Caco-2 (cell line): ENCODE measurements at regions not wholly inside any gene's neighbourhood (a gene's known extent, or its start where the extent isn't known, plus 50 kb on each side); places are given as distances from the start of the nearest gene placed in this dataset.

ENCODE experiments used
- BruUV-seq: library from RNA; stranded (reverse); fragments of 400-500 nt; replicated peaks from 2 replicates; lab custom pipeline; 2021; lab: Mats Ljungman, UMichigan
- CTCF ChIA-PET: fragments of 300-600 bp; sonication (Branson Sonifier 250); formaldehyde crosslinking; loops from one replicate; lab custom pipeline; 2022; ENCODE audit warnings: antibody characterized with exemption; lab: Charles Lee
- POLR2A ChIA-PET: fragments of 300-600 bp; sonication (Branson Sonifier 250); formaldehyde crosslinking; loops from one replicate; lab custom pipeline; 2022; ENCODE audit warnings: antibody characterized with exemption; lab: Charles Lee
- DNase-seq, 2 experiments: peaks; one replicate each; pipeline versions ENCODE4 v3.0.0 to v3.0.0-alpha.2; 2020 to 2022
- H3K27me3 ChIP-seq: replicated peaks from 2 replicates; pipeline ENCODE4 v1.6.0; 2011; ENCODE audit warnings: low read length; ENCODE audit not compliant: control insufficient read depth, insufficient read depth
- H3K36me3 ChIP-seq: 2 replicates; pipeline ENCODE4 v1.5.1; 2011; ENCODE audit warnings: low read length; ENCODE audit not compliant: control insufficient read depth, insufficient read depth
- H3K4me1 ChIP-seq: fragments of 250-450 bp; sonication (Bioruptor Pico); 2 replicates; pipeline ENCODE4 v1.5.1; 2020; ENCODE audit warnings: mild to moderate bottlenecking
- H3K4me3 ChIP-seq: 2 replicates; pipeline ENCODE4 v1.5.1; 2011; ENCODE audit warnings: low read depth, mild to moderate bottlenecking, control low read depth, low read length
- H3K9me3 ChIP-seq: fragments of 250-450 bp; sonication (Bioruptor Pico); 2 replicates; pipeline ENCODE4 v1.5.1; 2020; ENCODE audit warnings: mild to moderate bottlenecking, moderate library complexity
- H3K27ac Mint-ChIP-seq: one replicate; pipeline ENCODE4 v1.8.0; 2022; ENCODE audit warnings: mixed read lengths; ENCODE audit not compliant: unreplicated experiment
- H3K27me3 Mint-ChIP-seq: one replicate; pipeline ENCODE4 v1.8.0; 2022; ENCODE audit warnings: mixed read lengths; ENCODE audit not compliant: insufficient read depth, unreplicated experiment
- H3K36me3 Mint-ChIP-seq: one replicate; pipeline ENCODE4 v1.8.0; 2022; ENCODE audit warnings: mild to moderate bottlenecking, mixed read lengths; ENCODE audit not compliant: insufficient read depth, unreplicated experiment
- H3K4me1 Mint-ChIP-seq: one replicate; pipeline ENCODE4 v1.8.0; 2022; ENCODE audit warnings: low read depth, mixed read lengths; ENCODE audit not compliant: unreplicated experiment
- H3K4me3 Mint-ChIP-seq: one replicate; pipeline ENCODE4 v1.8.0; 2022; ENCODE audit warnings: mild to moderate bottlenecking, moderate library complexity, mixed read lengths; ENCODE audit not compliant: unreplicated experiment
- H3K9me3 Mint-ChIP-seq: one replicate; pipeline ENCODE4 v1.8.0; 2022; ENCODE audit warnings: mixed read lengths; ENCODE audit not compliant: unreplicated experiment
- intact Hi-C: fragments of 100-400 bp; cut with micrococcal nuclease; formaldehyde crosslinking; loops from one replicate; pipeline ENCODE4 v1.10.0; 2022; ENCODE audit not compliant: unreplicated experiment
- TF ChIP-seq, protein P1 (sequence below), 2 experiments: fragments of 200-600 bp in 1 of 2; IDR thresholded peaks; 1 replicate in 1 of 2; 2 replicates in 1 of 2; pipeline versions ENCODE4 v1.5.1 to v1.8.0; 2011 to 2022; ENCODE audit warnings: antibody characterized with exemption in 1 of 2, control low read depth in 1 of 2, inconsistent platforms in 1 of 2, low read depth in 1 of 2, low read length in 1 of 2, mild to moderate bottlenecking in 1 of 2, moderate library complexity in 1 of 2; ENCODE audit not compliant: insufficient read depth in 1 of 2, severe bottlenecking in 1 of 2, unreplicated experiment in 1 of 2

DNA sequence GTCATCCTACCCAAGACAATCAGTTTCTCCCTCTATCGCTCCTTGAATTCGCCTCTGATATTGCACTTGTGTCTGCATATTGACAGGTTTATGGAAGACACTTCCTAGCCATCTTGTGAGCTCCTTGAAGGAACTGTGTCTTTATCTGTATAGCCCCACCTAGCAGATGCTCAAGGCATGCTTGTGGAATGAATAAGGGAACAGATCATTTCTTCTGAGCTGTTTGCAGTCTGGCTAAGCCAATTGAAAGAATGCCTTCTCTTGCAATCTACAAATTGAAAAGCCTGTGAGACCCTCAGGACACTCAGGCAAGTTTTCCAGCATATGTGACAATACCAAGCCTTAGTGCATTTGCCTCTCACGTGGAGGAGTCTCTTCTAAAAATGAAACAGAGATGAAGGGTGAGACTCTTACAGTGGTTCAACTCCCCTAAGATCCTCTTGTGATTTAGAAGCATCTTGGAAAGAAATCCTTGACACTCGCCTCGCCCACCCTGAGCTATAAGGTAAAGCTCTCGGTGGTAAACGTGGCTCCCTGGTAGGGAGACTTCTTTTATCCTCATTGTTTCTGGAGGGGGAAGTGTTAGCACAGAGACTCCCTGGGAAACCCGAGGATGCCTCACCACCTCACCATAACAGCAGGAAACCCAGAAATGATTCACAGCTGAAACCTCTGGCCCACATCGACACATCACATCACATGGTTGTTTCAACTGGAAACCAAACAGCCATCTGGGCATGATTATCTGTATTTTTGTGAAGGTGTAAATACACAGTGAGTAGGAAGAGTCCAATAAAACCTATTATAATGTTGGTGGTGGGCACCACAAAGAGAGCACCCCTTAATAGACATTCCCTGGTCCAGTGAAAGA lies 112.3 kb upstream of the BCL2L14 start:
- H3K36me3 Mint-ChIP-seq = no peaks in the 10 kb centered on the region
- H3K4me3 Mint-ChIP-seq = no peak overlapping the region
- TF ChIP-seq, protein P1, sequence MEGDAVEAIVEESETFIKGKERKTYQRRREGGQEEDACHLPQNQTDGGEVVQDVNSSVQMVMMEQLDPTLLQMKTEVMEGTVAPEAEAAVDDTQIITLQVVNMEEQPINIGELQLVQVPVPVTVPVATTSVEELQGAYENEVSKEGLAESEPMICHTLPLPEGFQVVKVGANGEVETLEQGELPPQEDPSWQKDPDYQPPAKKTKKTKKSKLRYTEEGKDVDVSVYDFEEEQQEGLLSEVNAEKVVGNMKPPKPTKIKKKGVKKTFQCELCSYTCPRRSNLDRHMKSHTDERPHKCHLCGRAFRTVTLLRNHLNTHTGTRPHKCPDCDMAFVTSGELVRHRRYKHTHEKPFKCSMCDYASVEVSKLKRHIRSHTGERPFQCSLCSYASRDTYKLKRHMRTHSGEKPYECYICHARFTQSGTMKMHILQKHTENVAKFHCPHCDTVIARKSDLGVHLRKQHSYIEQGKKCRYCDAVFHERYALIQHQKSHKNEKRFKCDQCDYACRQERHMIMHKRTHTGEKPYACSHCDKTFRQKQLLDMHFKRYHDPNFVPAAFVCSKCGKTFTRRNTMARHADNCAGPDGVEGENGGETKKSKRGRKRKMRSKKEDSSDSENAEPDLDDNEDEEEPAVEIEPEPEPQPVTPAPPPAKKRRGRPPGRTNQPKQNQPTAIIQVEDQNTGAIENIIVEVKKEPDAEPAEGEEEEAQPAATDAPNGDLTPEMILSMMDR (IDR thresholded peaks at IDR 0.05; ENCODE audit: insufficient read depth in 1 of 2, low read depth in 1 of 2, low read length in 1 of 2, severe bottlenecking in 1 of 2, unreplicated experiment in 1 of 2) = no peak
- H3K9me3 Mint-ChIP-seq = no peaks in the 10 kb centered on the region
- H3K36me3 ChIP-seq = no peaks in the 10 kb centered on the region
- H3K4me1 Mint-ChIP-seq = no peaks in the 10 kb centered on the region
- H3K9me3 ChIP-seq = no peaks in the 10 kb centered on the region
- no peak for DNase-seq
- no peaks in the 10 kb centered on the region for H3K27me3 ChIP-seq
- no peaks in the 10 kb centered on the region for H3K4me1 ChIP-seq
- POLR2A ChIA-PET = no interaction called here
- peaks cover 18% of the 10 kb centered on the region for H3K27me3 Mint-ChIP-seq
- intact Hi-C loops = no loop called here
- H3K4me3 ChIP-seq = no peak overlapping the region
- H3K27ac Mint-ChIP-seq = no peak overlapping the region
- CTCF ChIA-PET = no interaction called here
- no TSS peak for BruUV-seq

DNA sequence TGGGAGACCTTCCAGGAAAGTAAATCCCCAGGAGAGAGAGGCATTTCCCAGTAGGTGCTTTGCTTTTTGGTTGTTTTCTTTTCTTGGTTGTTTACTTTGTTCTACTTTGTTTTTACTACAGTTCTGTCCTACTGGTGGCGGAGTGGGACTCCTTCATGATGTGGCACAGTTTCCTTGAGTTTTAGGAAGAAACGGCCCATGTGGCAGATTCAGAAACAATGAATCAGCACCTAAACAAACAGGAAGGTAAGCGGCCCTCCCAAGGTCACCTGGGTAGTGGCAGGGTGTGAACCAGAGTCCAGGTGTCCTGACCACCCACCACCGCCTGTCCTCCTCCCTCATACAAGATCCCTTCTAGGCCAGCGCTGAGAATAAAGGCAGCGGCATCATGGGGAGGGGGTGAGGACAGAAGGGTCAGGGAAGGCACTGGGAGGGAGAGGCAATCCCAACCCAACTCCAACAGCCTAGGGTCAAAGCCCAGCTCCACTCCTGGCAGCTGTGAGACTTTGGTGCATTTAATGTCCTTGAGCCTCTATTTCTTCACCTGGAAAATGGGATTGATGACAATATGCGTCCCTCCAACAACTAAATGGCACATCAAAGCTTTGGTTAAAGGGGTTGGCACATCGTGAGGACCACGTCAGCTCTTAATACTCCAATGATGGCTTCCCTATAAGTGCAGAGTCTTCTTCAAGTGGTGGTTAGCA lies 111.5 kb upstream of the BCL2L14 start:
- DNase-seq = no peak
- no TSS peak for BruUV-seq
- Mint-ChIP-seq H3K4me1 (no peaks in the 10 kb centered on the region), H3K27me3 (peaks cover 18% of the 10 kb centered on the region), H3K36me3 (no peaks in the 10 kb centered on the region), H3K9me3 (no peaks in the 10 kb centered on the region), H3K4me3 (no peak overlapping the region), H3K27ac (no peak overlapping the region)
- intact Hi-C loops = no loop called here
- no peaks in the 10 kb centered on the region for H3K4me1 ChIP-seq
- no peaks in the 10 kb centered on the region for H3K36me3 ChIP-seq
- H3K4me3 ChIP-seq = no peak overlapping the region
- TF ChIP-seq, protein P1 (IDR thresholded peaks at IDR 0.05; ENCODE audit: insufficient read depth in 1 of 2, low read depth in 1 of 2, low read length in 1 of 2, severe bottlenecking in 1 of 2, unreplicated experiment in 1 of 2) = no peak
- POLR2A ChIA-PET = no interaction called here
- CTCF ChIA-PET = no interaction called here
- H3K27me3 ChIP-seq = no peaks in the 10 kb centered on the region
- no peaks in the 10 kb centered on the region for H3K9me3 ChIP-seq

DNA sequence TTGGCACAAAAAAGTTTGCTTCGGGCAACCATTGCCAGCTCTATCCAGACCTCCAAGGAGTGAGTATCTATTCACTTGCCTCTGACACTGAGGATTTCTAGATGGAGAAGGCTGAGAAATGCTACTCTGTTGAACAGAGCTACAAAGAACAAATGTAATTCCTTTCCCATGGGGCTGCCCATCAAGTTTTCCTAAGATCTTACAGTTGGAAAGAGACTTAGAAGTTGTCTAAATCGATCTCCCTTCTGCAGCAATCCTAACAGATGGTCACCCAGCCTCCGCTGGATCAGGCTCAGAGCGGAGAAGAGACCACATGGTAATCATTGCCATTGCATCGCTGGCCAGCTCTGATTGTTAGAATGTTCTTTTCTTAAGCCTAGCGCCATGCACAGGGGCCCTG lies 110.1 kb upstream of the BCL2L14 start:
- H3K4me3 ChIP-seq = no peak overlapping the region
- intact Hi-C loops = no loop called here
- DNase-seq = no peak
- H3K4me3 Mint-ChIP-seq = no peak overlapping the region
- no peaks in the 10 kb centered on the region for H3K27me3 ChIP-seq
- BruUV-seq = no TSS peak
- no peaks in the 10 kb centered on the region for H3K36me3 ChIP-seq
- CTCF ChIA-PET = no interaction called here
- H3K9me3 ChIP-seq = no peaks in the 10 kb centered on the region
- POLR2A ChIA-PET = no interaction called here
- no peaks in the 10 kb centered on the region for H3K4me1 ChIP-seq
- H3K27me3 Mint-ChIP-seq = peaks cover 14% of the 10 kb centered on the region
- TF ChIP-seq, protein P1 (IDR thresholded peaks at IDR 0.05; ENCODE audit: insufficient read depth in 1 of 2, low read depth in 1 of 2, low read length in 1 of 2, severe bottlenecking in 1 of 2, unreplicated experiment in 1 of 2) = no peak
- H3K4me1 Mint-ChIP-seq = no peaks in the 10 kb centered on the region
- no peaks in the 10 kb centered on the region for H3K36me3 Mint-ChIP-seq
- no peak overlapping the region for H3K27ac Mint-ChIP-seq
- no peaks in the 10 kb centered on the region for H3K9me3 Mint-ChIP-seq
